HepG2 (cell line): ENCODE measurements at regions not wholly inside any gene's neighbourhood (a gene's known extent, or its start where the extent isn't known, plus 50 kb on each side); places are given as distances from the start of the nearest gene placed in this dataset.

ENCODE experiments used
- ATAC-seq: fragments of 200-7000 bp; cut with Tn5 transposase; 3 replicates; pipeline ENCODE4 v1.9.1; 2020; ENCODE audit warnings: mild to moderate bottlenecking, moderate library complexity
- BruUV-seq: library from RNA; stranded (reverse); fragments of 400-500 nt; replicated peaks from 2 replicates; lab custom pipeline; 2021; lab: Mats Ljungman, UMichigan
- CTCF ChIA-PET: fragments of 300-600 bp; formaldehyde crosslinking; extraction: SDS; loops from one replicate; lab custom pipeline; 2021; ENCODE audit warnings: low total read pairs, inconsistent platforms, low intra/inter-chr PET ratio; lab: Yijun Ruan, JAX
- POLR2A ChIA-PET: fragments of 350-600 bp; sonication (Branson Sonifier 250); formaldehyde crosslinking; loops from one replicate; lab custom pipeline; 2020; ENCODE audit warnings: antibody characterized with exemption, inconsistent platforms; lab: Yijun Ruan, JAX
- DNase-seq: peaks from one replicate; pipeline ENCODE4 v3.0.0-alpha.2; 2015; ENCODE audit warnings: low spot score
- FAIRE-seq: peaks from 3 replicates; lab custom pipeline; 2011; peaks lifted over from hg19 to GRCh38; lab: Jason Lieb, UNC
- H2AFZ ChIP-seq: one replicate; pipeline ENCODE4 v1.6.1; 2011; ENCODE audit warnings: low read length, inconsistent platforms
- H3K27ac ChIP-seq: fragments of 300-600 bp; 3 replicates; pipeline ENCODE4 v1.8.0; 2011; ENCODE audit warnings: mixed run types, mild to moderate bottlenecking, mixed read lengths, low read length, inconsistent platforms; ENCODE audit not compliant: insufficient read depth; ENCODE audit errors: extremely low read length
- H3K27me3 ChIP-seq, 2 experiments: fragments of 200-600 bp in 1 of 2; 2 replicates in 1 of 2; 3 replicates in 1 of 2; pipeline versions ENCODE4 v1.6.0 to v1.8.0; 2011; ENCODE audit warnings: low read length in 2 of 2, mild to moderate bottlenecking in 2 of 2, moderate library complexity in 2 of 2, inconsistent platforms in 1 of 2; ENCODE audit not compliant: insufficient read depth in 2 of 2, control insufficient read depth in 1 of 2
- H3K36me3 ChIP-seq, 2 experiments: fragments of 200-600 bp in 1 of 2; replicated peaks in 1 of 2; 2 replicates in 1 of 2; 3 replicates in 1 of 2; pipeline versions ENCODE4 v1.5.1 to v1.8.0; 2011; ENCODE audit warnings: low read length in 2 of 2, inconsistent platforms in 1 of 2; ENCODE audit not compliant: insufficient read depth in 2 of 2, control insufficient read depth in 1 of 2
- H3K4me1 ChIP-seq: 2 replicates; pipeline ENCODE4 v1.5.1; 2012; ENCODE audit warnings: low read length, inconsistent platforms; ENCODE audit not compliant: insufficient read depth
- H3K4me2 ChIP-seq: 2 replicates; pipeline ENCODE4 v1.6.0; 2011; ENCODE audit warnings: low read depth, low read length, inconsistent platforms
- H3K4me3 ChIP-seq, 3 experiments: fragments of 200-600 bp in 1 of 3; sonication (generic), shearing (Covaris generic) in 1 of 3; replicated peaks in 1 of 3; 2 replicates each; pipeline ENCODE4 v1.5.1; 2011 to 2016; ENCODE audit warnings: low read length in 3 of 3, inconsistent platforms in 2 of 3, low read depth in 2 of 3, mild to moderate bottlenecking in 2 of 3, control low read depth in 1 of 3, mixed read lengths in 1 of 3; ENCODE audit not compliant: insufficient read depth in 1 of 3
- H3K79me2 ChIP-seq: one replicate; pipeline ENCODE4 v1.6.1; 2011; ENCODE audit warnings: low read length, inconsistent platforms; ENCODE audit not compliant: insufficient read depth
- H3K9ac ChIP-seq: 2 replicates; pipeline ENCODE4 v1.6.0; 2011; ENCODE audit warnings: mild to moderate bottlenecking, low read depth, low read length, inconsistent platforms; ENCODE audit not compliant: insufficient read depth
- H3K9me3 ChIP-seq: 2 replicates; pipeline ENCODE4 v1.5.1; 2012; ENCODE audit warnings: mild to moderate bottlenecking, low read length
- H4K20me1 ChIP-seq: 2 replicates; pipeline ENCODE4 v1.6.0; 2011; ENCODE audit warnings: inconsistent platforms, mild to moderate bottlenecking, low read length, moderate library complexity; ENCODE audit not compliant: insufficient read depth
- CCAR2 ChIP-seq: fragments of 200-400 bp; formaldehyde crosslinking; optimal IDR thresholded peaks from 2 replicates; pipeline ENCODE3; 2018; ENCODE audit warnings: low read depth, mild to moderate bottlenecking, low read length, moderate library complexity
- CCDC6 ChIP-seq: sonication (generic); formaldehyde crosslinking; IDR thresholded peaks from 2 replicates; pipeline ENCODE4 v1.8.1; 2022; ENCODE audit warnings: mild to moderate bottlenecking, missing genetic modification reagents, moderate library complexity
- CEBPG ChIP-seq: IDR thresholded peaks from 2 replicates; pipeline ENCODE4 v1.6.1; 2016
- FOXO1 ChIP-seq: sonication (generic); formaldehyde crosslinking; IDR thresholded peaks from 2 replicates; pipeline ENCODE4 v1.4.0; 2020; ENCODE audit warnings: missing genetic modification reagents
- GTF3A ChIP-seq: sonication (generic); formaldehyde crosslinking; conservative IDR thresholded peaks from 2 replicates; pipeline ENCODE4 v1.4.0; 2020; ENCODE audit warnings: mild to moderate bottlenecking, missing genetic modification reagents
- KMT2A ChIP-seq: sonication (generic); formaldehyde crosslinking; IDR thresholded peaks from 2 replicates; pipeline ENCODE4 v1.4.0; 2020; ENCODE audit warnings: missing genetic modification reagents
- MEIS2 ChIP-seq: sonication (generic); formaldehyde crosslinking; IDR thresholded peaks from 2 replicates; pipeline ENCODE4 v1.9.0; 2021; ENCODE audit warnings: mild to moderate bottlenecking, missing genetic modification reagents
- NFYB ChIP-seq: sonication (generic); formaldehyde crosslinking; IDR thresholded peaks from 2 replicates; pipeline ENCODE4 v1.4.0; 2020; ENCODE audit warnings: missing genetic modification reagents
- PPARG ChIP-seq: conservative IDR thresholded peaks from 2 replicates; pipeline ENCODE4 v1.6.1; 2016; ENCODE audit warnings: missing biosample characterization, missing genetic modification reagents
- SOX13 ChIP-seq, 3 experiments: fragments of 450-650 bp in 1 of 3; sonication (generic) in 1 of 3; formaldehyde crosslinking in 1 of 3; IDR thresholded peaks in 2 of 3; conservative IDR thresholded peaks in 1 of 3; 2 replicates each; pipeline versions ENCODE4 v1.5.0 to v1.6.1; 2016 to 2020; ENCODE audit warnings: antibody characterized with exemption in 1 of 3, mild to moderate bottlenecking in 1 of 3, missing compliant biosample characterization in 1 of 3, missing genetic modification reagents in 1 of 3, moderate library complexity in 1 of 3
- ZFP36 ChIP-seq: fragments of 150-350 bp; IDR thresholded peaks from 2 replicates; pipeline ENCODE4 v1.6.1; 2018; ENCODE audit warnings: borderline replicate concordance, low read length, low read depth; ENCODE audit not compliant: partially characterized antibody
- ZFP90 ChIP-seq: sonication (generic); formaldehyde crosslinking; IDR thresholded peaks from 2 replicates; pipeline ENCODE4 v1.8.0; 2022; ENCODE audit warnings: missing genetic modification reagents, mild to moderate bottlenecking, inconsistent platforms, borderline replicate concordance
- ZNF225 ChIP-seq: sonication (generic); formaldehyde crosslinking; IDR thresholded peaks from 2 replicates; pipeline ENCODE4 v1.4.0; 2020; ENCODE audit warnings: mild to moderate bottlenecking, missing genetic modification reagents
- ZNF331 ChIP-seq: sonication (generic); formaldehyde crosslinking; IDR thresholded peaks from 2 replicates; pipeline ENCODE4 v1.4.0; 2020; ENCODE audit warnings: missing genetic modification reagents
- WGBS: methylation state at CpG from one replicate; pipeline ENCODE4 v1.1.6; 2017; ENCODE audit warnings: low lambda C conversion rate; 5-methylcytosine and 5-hydroxymethylcytosine counted together
- in situ Hi-C: cut with HindIII; loops from 2 replicates; pipeline ENCODE4 v1.10.0; 2017; ENCODE audit warnings: low pct_unique_long_range_greater_than_20kb; ENCODE audit not compliant: extremely low pct_ligation_motif_present
- intact Hi-C: fragments of 100-400 bp; cut with micrococcal nuclease; formaldehyde crosslinking; loops from one replicate; pipeline ENCODE4 v1.10.0; 2022; ENCODE audit not compliant: unreplicated experiment
- TF ChIP-seq, protein P1 (sequence below): sonication (generic); formaldehyde crosslinking; IDR thresholded peaks from 2 replicates; pipeline ENCODE4 v1.4.0; 2020; ENCODE audit warnings: missing genetic modification reagents; ENCODE audit errors: not compliant biosample characterization
- TF ChIP-seq, protein P2 (sequence below): IDR thresholded peaks from 2 replicates; pipeline ENCODE4 v1.6.1; 2016; ENCODE audit warnings: low read depth, missing genetic modification reagents, missing compliant biosample characterization
- TF ChIP-seq, protein P3 (sequence below): sonication (generic); formaldehyde crosslinking; IDR thresholded peaks from 2 replicates; pipeline ENCODE4 v1.9.0; 2021; ENCODE audit warnings: missing genetic modification reagents, borderline replicate concordance

DNA sequence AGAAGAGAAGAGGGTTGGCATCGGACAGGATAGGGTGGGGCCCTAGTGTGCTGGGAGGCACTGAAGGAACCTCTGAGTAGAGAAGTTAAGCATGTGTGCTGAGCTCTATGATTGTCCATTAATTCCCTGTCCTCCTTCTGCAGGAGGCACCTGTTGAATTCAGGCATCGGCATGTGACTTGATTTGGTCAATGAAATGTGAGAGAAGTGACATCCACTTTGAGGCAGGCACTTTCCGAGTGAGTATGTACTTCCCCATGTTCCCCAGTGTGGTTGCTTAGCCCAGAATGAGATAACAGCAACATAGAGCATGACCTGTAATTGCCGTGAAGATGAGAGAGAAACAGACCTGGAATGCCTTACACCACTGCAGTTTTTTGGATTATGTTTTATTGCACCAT, 224.8 kb downstream of the RPLP1 start:
- Histone ChIP-seq H3K4me3 (no peak overlapping the region), H3K4me2 (no peak overlapping the region), H3K79me2 (no peaks in the 10 kb centered on the region), H3K36me3 (no peaks in the 10 kb centered on the region), H3K9me3 (no peaks in the 10 kb centered on the region), H3K9ac (no peak overlapping the region), H2AFZ (no peak overlapping the region), H4K20me1 (no peaks in the 10 kb centered on the region; the same call in 1 of the 2 replicates), H3K27ac (no peak overlapping the region), H3K27me3 (peaks cover 6 to 34% of the 10 kb centered on the region in 2 experiments; a peak in 4 of 5 replicates), H3K4me1 (no peaks in the 10 kb centered on the region)
- DNase-seq (no peak), ATAC-seq (no peak), FAIRE-seq (no peak)
- 3% methylated on average over 4 of the region's 4 CpGs for WGBS
- CTCF ChIA-PET = no interaction called here
- in situ Hi-C loops (no loop called here), intact Hi-C loops (no loop called here)
- no TSS peak for BruUV-seq
- POLR2A ChIA-PET = no interaction called here
- TF ChIP-seq PPARG (CRISPR knock-in tag) = no peak
- no peak for TF ChIP-seq CCAR2
- TF ChIP-seq SOX13 (IDR thresholded peaks at IDR 0.05) = no peak
- no peak for TF ChIP-seq SOX13 (CRISPR knock-in tag; conservative IDR thresholded peaks at IDR 0.05 in 1 of 2, IDR thresholded peaks at IDR 0.05 in 1 of 2)
- no peak for TF ChIP-seq ZNF225 (CRISPR knock-in tag)
- no peak for TF ChIP-seq ZNF331
- TF ChIP-seq MEIS2 (CRISPR knock-in tag) = no peak
- no peak for TF ChIP-seq CEBPG (CRISPR knock-in tag)
- no peak for TF ChIP-seq CCDC6 (CRISPR knock-in tag)
- no peak for TF ChIP-seq ZFP36
- TF ChIP-seq ZFP90 = no peak
- TF ChIP-seq, protein P1, sequence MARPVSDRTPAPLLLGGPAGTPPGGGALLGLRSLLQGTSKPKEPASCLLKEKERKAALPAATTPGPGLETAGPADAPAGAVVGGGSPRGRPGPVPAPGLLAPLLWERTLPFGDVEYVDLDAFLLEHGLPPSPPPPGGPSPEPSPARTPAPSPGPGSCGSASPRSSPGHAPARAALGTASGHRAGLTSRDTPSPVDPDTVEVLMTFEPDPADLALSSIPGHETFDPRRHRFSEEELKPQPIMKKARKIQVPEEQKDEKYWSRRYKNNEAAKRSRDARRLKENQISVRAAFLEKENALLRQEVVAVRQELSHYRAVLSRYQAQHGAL (CRISPR knock-in tag) = no peak
- TF ChIP-seq FOXO1 (CRISPR knock-in tag) = no peak
- TF ChIP-seq, protein P2, sequence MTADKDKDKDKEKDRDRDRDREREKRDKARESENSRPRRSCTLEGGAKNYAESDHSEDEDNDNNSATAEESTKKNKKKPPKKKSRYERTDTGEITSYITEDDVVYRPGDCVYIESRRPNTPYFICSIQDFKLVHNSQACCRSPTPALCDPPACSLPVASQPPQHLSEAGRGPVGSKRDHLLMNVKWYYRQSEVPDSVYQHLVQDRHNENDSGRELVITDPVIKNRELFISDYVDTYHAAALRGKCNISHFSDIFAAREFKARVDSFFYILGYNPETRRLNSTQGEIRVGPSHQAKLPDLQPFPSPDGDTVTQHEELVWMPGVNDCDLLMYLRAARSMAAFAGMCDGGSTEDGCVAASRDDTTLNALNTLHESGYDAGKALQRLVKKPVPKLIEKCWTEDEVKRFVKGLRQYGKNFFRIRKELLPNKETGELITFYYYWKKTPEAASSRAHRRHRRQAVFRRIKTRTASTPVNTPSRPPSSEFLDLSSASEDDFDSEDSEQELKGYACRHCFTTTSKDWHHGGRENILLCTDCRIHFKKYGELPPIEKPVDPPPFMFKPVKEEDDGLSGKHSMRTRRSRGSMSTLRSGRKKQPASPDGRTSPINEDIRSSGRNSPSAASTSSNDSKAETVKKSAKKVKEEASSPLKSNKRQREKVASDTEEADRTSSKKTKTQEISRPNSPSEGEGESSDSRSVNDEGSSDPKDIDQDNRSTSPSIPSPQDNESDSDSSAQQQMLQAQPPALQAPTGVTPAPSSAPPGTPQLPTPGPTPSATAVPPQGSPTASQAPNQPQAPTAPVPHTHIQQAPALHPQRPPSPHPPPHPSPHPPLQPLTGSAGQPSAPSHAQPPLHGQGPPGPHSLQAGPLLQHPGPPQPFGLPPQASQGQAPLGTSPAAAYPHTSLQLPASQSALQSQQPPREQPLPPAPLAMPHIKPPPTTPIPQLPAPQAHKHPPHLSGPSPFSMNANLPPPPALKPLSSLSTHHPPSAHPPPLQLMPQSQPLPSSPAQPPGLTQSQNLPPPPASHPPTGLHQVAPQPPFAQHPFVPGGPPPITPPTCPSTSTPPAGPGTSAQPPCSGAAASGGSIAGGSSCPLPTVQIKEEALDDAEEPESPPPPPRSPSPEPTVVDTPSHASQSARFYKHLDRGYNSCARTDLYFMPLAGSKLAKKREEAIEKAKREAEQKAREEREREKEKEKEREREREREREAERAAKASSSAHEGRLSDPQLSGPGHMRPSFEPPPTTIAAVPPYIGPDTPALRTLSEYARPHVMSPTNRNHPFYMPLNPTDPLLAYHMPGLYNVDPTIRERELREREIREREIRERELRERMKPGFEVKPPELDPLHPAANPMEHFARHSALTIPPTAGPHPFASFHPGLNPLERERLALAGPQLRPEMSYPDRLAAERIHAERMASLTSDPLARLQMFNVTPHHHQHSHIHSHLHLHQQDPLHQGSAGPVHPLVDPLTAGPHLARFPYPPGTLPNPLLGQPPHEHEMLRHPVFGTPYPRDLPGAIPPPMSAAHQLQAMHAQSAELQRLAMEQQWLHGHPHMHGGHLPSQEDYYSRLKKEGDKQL (CRISPR knock-in tag) = no peak
- no peak for TF ChIP-seq GTF3A
- no peak for TF ChIP-seq KMT2A (CRISPR knock-in tag)
- no peak for TF ChIP-seq NFYB (CRISPR knock-in tag)
- TF ChIP-seq, protein P3, sequence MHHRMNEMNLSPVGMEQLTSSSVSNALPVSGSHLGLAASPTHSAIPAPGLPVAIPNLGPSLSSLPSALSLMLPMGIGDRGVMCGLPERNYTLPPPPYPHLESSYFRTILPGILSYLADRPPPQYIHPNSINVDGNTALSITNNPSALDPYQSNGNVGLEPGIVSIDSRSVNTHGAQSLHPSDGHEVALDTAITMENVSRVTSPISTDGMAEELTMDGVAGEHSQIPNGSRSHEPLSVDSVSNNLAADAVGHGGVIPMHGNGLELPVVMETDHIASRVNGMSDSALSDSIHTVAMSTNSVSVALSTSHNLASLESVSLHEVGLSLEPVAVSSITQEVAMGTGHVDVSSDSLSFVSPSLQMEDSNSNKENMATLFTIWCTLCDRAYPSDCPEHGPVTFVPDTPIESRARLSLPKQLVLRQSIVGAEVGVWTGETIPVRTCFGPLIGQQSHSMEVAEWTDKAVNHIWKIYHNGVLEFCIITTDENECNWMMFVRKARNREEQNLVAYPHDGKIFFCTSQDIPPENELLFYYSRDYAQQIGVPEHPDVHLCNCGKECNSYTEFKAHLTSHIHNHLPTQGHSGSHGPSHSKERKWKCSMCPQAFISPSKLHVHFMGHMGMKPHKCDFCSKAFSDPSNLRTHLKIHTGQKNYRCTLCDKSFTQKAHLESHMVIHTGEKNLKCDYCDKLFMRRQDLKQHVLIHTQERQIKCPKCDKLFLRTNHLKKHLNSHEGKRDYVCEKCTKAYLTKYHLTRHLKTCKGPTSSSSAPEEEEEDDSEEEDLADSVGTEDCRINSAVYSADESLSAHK (CRISPR knock-in tag) = no peak
